HG02885 (cell line): ENCODE measurements at regions not wholly inside any gene's neighbourhood (a gene's known extent, or its start where the extent isn't known, plus 50 kb on each side); places are given as distances from the start of the nearest gene placed in this dataset.
"Not testable (repeated sequence)": the region's sequence is repeated elsewhere in the genome, so short reads cannot be mapped to it uniquely, and the experiment has no call there.

Experiments used
- ATAC-seq: cut with Tn5 transposase; IDR thresholded peaks from one replicate; pipeline ENCODE4 v1.9.1; 2021; ENCODE audit warnings: mild to moderate bottlenecking; ENCODE audit not compliant: unreplicated experiment, poor library complexity

DNA sequence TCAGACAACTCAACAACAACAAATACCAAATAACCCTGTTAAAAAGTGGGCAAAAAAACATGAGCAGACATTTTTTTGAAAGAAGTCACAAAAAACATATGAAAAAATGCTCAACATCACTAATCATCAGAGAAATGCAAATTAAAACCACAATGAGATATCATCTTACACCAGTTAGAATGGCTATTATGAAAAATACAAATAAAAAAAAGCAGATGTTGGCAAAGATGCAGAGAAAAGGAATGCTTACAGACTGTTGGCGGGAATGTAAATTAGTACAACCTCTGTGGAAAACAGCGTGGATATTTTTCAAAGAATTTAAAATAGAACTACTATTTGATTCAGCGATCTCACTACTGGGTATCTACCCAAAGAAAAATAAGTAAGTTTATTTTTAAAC is 114.0 kb downstream of the SLC38A4 start:
- no peak for ATAC-seq

DNA sequence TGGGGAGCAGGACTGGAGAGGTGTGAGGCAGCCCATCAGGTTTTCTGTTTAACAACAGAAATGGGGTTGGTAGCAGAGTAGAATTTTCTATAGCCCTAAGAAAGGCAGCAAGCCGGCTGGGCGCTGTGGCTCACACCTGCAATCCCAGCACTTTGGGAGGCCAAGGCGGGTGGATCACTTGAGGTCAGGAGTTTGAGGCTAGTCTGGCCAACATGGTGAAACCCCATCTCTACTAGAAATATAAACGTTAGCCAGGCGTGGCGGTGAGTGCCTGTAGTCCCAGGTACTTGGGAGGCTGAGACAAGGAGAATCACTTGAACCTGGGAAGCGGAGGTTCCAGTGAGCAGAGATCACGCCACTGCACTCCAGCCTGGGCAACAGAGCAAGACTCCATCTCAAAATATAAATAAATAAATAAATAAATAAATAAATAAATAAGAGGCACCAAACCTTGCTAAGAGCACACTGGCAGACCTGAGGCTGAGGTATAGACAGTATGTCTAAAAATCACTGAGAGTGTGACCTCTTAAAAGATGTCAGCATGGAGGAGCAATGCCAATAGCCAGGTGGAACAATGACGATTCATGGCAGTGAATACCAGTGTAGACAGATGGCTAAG is 115.6 kb downstream of the SLC38A4 start:
- no peak for ATAC-seq

DNA sequence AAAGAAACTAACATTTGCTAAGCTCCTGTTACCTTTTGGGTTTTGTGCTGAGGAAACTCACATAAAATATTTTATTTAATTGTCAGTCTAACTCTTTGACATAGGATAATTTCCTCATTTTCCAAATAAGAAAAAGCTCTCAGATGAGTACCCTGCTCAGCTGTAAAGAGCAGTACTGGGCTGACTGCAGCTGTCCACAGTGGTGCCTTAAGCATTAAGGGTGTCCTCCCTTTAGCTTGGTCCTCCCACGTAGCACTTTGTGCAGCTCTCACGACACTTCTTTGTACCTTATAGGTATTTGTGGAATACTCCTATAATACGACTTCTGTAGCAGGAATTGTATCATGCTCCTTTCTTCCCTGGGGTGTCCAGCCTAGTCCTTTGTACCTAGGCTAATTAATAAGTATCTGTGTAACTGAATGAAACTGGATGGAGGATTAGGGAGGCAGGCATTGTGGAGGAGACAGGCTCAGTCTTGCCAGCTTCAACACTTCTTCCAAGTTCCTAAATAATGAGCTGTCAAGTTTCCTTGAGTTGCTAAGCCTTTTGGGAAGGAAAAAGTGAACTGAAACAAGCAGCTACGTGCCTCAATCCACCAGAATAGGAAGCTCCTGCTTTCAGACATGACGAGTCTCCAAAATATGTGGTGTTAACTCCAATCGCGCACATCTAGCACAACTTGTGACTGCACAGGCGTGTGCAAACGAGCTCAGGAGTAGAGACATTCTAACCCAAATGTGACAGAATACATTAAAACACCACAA is 123.0 kb downstream of the SLC38A4 start:
- no peak for ATAC-seq

DNA sequence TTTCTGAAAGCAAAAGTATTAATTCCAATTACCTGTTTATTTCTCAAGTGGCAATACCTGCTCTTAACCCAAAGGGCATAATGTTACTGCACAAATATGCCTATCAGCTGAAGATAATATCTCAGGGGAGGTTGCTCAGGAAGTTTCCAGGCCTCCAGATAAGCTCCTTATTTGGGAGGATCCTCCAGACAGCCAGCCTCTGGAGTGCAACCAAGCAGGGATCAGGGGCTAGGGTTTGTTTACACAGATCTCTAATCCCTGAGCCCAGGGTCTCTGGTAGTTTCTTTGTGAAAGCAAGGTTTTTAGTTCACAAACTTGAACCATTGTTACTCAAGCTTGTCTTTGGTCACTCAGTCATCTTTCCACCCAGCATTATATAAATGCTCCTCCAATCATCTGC is 124.4 kb downstream of the SLC38A4 start:
- no peak for ATAC-seq

DNA sequence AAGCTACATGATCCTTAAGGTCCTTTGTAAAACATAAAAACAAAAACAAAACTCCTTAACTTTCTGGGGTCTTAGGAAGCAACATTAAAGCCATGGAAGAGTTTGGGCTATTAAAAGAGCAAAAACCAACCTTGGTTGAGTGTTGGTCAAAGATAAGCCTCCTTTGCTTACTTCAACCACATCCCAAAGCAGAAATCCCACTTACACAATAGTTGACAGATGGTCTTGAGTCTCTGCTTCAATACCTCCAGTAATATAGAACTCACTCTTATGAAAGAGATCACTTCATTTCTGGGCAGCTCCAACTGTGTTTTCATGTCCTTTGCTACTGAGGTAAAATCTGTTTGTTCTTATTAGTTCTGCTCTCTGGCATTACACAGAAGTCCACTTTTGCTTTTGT is 125.8 kb downstream of the SLC38A4 start:
- no peak for ATAC-seq

DNA sequence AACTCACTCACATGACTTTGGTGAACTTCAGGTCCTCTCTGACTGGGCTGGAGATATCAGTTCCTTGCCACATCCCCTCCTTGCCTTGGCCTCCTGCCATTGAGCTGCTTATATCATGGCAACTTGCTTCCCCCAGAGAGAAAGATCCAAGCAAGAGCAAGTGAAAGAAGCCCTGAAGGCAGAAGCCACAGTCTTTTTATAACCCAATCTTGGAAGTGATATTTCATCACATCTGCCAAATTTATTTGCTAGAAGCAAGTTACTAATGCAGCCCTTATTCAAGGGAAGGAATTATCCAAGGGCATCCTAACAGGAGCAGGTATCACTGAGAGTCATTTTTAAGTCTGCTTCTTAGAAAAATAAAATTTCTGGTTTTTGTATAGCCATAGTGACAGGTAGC is 127.8 kb downstream of the SLC38A4 start:
- no peak for ATAC-seq

DNA sequence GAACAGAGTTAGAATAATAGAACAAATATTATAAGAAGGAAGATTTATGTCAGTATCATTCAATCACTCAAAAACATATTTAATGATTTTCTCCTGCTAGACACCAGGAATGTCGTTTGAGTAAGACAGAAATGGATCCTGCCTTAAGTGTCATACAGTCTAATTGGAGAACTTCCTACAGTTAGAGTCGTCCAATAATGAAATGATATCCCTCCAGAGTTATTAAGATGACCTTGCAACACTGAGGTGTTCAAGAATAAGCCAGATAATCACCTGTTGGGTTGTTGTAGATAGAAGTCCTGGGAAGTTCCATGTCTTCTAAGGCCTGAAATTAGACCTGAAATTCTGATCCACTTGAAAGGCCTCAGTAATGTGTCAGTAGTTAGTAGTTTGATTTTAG is 132.3 kb downstream of the SLC38A4 start:
- no peak for ATAC-seq

DNA sequence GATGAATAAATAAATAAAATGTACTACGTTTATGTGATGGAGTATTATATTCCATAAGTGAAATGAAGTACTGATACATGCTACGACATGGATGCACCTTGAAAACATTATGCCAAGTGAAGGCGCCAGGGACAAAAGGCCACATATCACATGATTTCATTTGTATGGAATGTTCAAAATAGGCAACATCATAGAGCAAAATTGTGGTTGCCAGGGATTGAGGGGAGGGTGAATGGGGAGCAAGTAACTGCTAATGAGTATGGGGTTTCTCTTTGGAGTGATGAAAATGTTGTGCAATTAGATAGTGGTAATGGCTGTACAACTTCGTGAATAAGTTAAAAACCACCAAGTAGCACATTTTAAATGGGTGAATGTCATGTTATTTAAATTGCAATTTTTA is 132.8 kb downstream of the SLC38A4 start:
- ATAC-seq: no peak

DNA sequence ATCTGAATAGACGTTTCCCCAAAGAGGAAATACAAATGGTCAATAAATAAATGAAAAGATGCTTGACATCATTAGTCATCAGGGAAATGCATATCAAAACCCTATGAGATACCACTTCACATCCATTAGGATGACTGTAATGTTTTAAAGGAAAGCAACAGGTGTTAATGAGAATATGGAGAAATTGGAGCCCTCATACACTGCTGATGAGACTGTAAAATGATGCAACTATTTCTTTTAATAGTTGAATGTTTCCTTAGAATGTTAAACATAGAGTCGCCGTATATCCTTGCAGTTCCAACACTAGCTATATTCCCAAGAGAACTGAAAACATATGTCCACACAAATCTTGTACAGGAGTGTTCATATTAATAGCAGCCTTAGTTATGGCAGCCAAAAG is 133.2 kb downstream of the SLC38A4 start:
- no peak for ATAC-seq

DNA sequence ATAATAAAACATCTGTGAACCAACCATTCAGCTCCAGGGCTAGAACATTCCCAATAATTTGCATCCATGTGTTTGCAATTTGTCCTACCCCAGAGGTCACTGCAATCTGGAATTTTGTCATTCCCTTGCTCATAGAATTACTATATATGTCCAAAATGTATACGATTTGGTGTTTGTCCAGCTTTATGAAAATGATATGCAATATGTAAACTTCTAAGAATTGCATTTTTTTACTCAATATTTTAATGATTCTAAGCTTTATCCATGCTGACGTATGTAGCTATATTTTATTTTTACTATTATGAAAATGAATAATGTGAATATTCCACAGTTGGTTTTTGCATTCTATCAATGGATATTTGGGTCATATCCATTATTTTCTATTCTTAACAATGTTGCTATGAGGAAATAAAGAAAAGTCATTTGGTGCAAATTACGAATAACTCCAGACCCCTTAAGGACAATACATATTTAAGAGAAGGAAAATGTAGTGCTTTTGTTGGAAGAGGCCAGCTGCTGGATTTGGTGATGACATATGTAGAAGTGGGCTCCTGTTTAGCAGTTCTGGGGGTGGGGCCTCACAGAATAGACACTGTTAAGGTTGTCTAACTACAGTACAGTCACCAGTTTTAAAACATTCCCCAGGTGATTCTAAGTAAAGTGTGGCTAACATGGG is 139.4 kb downstream of the SLC38A4 start:
- no peak for ATAC-seq

DNA sequence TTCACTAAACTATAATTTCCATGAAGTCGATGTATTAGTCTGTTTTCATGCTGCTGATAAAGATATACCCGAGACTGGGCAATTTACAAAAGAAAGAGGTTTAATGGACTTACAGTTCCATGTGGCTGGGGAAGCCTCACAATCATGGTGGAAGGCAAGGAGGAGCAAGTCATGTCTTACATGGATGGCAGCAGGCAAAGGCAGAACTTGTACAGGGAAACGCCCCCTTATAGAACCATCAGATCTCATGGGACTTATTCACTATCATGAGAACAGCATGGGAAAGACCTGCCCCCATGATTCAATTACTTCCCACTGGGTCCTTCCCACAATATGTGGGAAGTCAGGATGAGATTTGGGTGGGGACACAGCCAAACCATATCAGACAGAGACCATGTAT is 141.6 kb downstream of the SLC38A4 start:
- not testable (repeated sequence) for ATAC-seq

DNA sequence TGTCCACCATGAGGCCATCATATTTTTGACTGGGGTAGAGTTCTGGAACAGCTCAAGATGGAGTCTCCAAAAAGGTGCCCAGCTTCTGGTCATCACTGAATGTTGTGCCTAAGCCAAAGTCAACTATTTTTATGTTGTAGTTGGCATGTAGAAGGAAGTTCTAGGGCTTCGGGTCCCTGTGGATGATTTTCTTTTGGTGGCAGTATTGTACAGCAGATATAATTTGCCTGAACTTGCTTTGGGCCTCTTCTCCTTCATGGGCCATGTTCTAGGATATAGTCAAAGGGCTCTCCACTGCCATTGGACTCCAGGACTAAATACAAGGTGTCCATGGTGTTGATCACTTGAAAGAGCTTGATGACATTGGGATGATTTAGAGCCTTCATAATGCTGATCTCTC is 143.6 kb downstream of the SLC38A4 start:
- no peak for ATAC-seq

DNA sequence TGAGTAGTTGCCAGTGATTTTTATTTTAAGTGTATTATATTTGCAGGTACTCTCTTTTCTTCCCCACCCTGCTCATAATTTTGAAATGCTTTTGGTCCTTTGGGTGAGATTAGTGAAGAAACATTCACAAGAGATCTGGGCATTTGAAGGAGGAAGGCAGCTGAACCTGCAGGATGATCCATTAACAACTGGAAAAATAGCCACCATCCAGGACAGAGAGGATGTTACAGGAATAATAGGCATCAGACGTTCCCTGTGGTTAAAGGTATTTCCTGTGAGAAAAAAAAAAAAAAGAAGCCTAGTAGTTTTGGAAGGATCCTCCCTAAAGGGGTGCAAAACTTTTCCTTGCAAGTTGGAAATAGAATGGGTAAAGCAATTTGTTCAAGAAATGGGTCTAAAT is 145.3 kb downstream of the SLC38A4 start:
- no peak for ATAC-seq

DNA sequence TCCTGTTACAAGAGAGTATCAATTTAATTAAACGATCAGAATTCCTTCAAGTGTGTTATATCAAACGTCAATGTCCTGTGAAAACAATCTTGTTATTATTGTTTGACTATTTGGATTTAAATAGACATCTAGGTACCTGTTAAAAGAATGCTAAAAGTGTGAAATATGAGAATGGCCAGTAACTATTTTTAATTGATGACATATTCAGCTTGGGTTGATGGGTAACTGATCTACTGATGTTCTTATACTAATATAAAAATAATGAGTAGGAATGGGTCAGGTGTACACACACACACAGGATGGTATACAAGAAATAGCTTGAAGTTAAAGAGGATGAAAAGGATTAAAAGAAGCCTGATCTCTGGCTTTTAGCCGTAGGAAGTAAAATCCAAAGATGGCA is 146.0 kb downstream of the SLC38A4 start:
- no peak for ATAC-seq

DNA sequence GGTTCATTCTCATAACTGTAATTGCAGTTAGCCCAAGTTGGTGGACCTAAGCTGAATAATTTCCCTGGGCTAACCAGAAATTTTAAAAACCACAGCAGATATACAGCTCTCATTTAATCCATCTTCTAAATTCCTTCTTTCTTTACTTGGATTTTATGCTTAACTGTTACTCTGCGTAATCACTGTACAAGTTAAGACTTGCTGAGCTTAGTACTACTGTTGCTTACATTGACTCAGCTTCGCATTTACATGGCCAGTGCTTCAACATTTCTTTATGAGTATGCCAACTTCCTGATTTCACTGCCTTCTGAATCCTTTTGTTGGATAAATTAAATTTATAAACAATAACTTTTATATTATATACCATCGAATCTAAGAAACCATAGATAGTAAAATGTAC is 147.4 kb downstream of the SLC38A4 start:
- no peak for ATAC-seq

DNA sequence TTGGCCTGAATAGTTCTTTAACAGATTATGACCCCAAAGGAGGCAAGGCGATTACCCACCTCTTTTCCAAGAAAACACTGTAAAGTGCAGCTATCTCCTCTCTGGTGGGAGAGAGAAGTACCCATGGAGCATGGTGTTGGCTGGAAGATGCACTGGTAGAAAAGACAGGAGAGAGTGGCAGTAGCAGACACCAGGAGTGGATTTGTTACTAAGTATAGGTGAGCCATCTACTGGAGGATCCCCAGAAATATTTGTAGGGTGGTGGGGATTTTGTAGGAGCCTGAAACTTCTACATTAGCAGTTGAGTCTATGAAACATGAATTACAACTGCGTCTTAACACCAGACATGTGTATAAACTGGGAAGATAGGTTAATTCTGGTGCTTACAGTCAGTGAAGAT is 148.0 kb downstream of the SLC38A4 start:
- ATAC-seq: no peak

DNA sequence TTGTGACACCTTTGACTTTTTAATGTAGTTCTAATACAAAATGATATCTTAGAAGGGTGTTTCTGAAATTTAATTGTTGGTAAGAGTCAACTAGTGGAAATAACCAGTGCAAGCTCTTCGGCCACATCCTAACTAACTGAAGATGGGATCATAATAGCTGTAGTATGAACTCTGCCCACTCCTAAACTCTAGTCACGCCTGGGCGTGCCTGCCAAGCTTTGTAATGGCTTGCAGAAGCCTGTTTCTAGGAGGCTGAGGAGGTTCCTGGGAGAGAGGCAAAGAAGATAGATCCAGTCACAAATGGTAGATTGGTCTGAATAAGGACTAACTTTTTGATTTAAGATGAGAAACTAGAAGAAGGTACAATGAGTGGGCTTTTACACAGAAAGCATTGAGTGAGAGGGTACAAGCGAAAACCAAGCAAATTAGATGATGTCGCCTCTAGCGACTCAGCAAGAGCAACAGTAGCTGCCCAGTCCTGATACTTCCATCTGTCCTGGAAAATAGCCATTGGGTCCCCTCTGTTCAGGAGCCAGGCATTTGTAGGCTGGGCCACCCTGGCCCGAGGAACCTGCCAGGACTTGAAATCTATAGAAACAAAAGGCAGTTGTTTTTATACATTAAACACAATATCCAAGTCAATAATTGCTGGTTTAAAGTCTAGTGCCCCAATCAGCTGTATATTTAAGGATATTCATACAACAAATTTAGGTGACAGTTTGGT is 148.8 kb downstream of the SLC38A4 start:
- ATAC-seq: no peak

DNA sequence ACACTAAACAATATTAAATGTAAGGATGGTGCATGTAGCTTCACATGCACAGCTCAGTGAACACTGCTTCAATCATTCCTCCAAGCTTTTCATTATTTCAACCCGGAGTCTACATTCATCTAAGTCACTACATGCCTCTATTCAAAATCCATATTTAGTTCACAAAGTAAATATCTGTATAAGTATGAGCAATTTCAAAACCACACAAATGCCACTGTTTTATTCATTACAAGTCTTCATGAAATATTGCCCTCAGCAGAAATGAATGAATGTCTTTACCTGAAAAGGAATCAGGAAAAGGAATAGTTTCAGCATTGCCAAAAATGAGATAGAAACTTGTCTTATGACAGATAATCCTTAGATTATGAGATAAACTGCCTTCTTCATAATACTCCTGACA is 149.4 kb downstream of the SLC38A4 start:
- ATAC-seq: no peak

DNA sequence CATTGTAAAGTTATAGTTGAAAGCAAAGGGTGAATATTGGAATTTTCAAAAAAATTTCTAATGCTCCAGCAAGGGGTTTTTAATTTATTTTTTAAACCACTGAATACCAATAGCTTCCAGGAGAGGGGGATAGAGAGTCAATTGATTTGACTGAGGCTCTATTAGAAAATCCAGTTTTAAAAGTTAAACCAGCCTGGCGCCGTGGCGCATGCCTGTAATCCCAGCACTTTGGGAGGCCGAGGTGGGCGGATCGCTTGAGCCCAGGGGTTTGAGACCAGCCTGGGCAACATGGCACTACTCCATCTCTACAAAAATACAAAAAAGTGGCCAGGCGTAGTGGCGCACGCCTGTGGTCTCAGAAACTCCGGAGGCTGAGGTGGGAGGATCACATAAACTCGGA is 150.1 kb downstream of the SLC38A4 start:
- no peak for ATAC-seq

DNA sequence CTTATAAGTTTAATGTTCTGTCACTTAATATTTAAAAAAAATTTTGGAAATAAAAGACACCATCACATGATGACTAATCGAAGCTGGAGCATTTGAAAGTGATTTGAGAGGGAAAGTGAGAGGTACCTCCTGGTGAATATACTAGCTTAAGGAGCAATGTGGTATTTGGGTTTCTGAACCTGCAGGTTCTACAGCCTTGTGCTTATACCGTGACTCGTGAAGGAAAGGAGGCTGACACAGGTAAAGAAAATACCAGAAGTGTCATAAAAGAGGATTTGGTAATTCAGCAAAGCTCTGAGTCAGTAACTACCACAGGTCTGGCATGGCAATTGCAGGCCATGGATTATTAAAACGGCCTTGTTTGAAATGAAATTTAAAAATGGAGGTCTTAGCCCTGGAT is 151.0 kb downstream of the SLC38A4 start:
- ATAC-seq: no peak

DNA sequence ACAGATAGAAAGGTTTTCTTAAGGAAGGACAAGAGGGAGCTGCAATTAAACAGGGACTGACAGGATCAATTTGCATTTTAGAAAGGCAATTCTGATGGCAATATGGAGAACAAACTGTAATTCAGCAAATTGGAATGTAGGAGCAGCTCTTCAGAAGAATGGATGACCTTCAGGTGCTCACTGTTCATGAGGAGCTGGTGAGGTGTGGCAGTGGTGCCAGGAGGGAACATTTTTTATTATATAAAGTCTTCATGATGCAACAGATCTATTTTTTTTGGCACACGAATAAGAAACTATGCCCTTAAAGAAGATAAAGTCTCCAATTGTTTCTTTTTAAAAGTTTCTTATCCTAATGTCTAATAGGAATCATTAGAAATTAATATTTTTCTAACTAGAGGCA is 151.7 kb downstream of the SLC38A4 start:
- ATAC-seq: no peak
